ENCODE measurements at regions not wholly inside any gene's neighbourhood (a gene's known extent, or its start where the extent isn't known, plus 50 kb on each side); places are given as distances from the start of the nearest gene placed in this dataset.

- TF ChIP-seq, protein P1, sequence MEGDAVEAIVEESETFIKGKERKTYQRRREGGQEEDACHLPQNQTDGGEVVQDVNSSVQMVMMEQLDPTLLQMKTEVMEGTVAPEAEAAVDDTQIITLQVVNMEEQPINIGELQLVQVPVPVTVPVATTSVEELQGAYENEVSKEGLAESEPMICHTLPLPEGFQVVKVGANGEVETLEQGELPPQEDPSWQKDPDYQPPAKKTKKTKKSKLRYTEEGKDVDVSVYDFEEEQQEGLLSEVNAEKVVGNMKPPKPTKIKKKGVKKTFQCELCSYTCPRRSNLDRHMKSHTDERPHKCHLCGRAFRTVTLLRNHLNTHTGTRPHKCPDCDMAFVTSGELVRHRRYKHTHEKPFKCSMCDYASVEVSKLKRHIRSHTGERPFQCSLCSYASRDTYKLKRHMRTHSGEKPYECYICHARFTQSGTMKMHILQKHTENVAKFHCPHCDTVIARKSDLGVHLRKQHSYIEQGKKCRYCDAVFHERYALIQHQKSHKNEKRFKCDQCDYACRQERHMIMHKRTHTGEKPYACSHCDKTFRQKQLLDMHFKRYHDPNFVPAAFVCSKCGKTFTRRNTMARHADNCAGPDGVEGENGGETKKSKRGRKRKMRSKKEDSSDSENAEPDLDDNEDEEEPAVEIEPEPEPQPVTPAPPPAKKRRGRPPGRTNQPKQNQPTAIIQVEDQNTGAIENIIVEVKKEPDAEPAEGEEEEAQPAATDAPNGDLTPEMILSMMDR (IDR thresholded peaks at IDR 0.05; ENCODE audit: low read length) = no peak
- no peak for TF ChIP-seq EZH2 (IDR thresholded peaks at IDR 0.05; ENCODE audit: borderline replicate concordance, low read length)
Measured at GRCh38 chr18:61141691-61142090, 191.5 kb upstream of the CDH20 start.

Measured in OCI-LY1 (cell line).